NOMO-1 treated with DMSO at 0.1 percent for 48 hours (cell line): ENCODE measurements at regions not wholly inside any gene's neighbourhood (a gene's known extent, or its start where the extent isn't known, plus 50 kb on each side); places are given as distances from the start of the nearest gene placed in this dataset.

Experiments used
- DNase-seq: peaks from one replicate; lab custom pipeline; 2025; ENCODE audit not compliant: unreplicated experiment; lab: John Stamatoyannopoulos, UW

DNA sequence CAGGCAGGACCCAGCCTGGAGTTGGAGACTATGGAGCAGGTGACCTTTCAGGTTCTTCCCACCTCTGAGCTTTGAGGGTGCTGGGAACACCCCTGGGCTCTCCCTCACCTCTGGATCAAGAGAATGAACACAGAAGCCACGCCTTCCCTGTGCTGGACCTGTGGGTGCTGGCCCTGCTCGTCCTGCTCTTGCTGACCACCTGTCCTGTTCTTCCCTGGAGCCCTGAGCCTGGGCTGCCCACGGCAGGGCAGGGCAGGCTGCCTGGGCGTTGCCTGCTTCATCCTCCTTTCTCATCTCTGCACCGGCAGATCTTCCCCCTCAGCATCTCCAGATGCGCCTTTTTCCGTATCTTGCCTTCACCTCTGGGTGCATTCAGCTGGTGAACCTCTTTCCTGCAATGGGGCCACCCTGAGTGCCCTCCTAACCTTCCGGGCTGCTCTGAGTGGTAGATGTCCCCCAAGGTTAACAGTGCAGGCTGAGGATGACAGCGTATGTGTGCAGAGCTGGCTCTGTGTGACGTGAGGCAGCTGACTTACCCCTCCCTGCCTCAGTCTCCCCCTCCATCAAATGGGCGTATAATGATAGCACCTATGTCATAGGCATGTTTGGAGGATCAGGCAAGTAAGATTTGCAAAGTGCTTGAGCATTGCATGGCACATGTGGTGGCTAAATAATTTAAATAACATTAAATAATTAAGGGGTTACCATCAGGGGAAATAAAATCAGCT is 225.8 kb upstream of the CIBAR2 start:
- no peak for DNase-seq

DNA sequence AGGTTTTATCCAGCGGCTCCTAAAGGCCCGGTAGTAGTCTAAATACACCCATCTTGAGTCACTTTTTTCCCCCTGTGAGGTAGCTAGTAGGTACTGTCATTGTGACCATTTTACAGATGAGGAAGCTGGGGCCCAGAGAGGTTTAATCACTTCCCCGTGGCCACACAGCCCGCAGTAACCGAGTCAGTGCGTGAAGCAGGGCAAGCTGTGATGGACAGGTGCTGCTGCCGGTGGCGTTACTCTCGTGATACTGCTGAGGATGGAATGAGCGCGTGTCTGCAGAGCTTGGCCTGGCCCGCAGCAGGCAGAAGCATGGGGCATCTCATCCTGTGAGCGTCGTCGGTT is 226.3 kb upstream of the CIBAR2 start:
- no peak for DNase-seq

DNA sequence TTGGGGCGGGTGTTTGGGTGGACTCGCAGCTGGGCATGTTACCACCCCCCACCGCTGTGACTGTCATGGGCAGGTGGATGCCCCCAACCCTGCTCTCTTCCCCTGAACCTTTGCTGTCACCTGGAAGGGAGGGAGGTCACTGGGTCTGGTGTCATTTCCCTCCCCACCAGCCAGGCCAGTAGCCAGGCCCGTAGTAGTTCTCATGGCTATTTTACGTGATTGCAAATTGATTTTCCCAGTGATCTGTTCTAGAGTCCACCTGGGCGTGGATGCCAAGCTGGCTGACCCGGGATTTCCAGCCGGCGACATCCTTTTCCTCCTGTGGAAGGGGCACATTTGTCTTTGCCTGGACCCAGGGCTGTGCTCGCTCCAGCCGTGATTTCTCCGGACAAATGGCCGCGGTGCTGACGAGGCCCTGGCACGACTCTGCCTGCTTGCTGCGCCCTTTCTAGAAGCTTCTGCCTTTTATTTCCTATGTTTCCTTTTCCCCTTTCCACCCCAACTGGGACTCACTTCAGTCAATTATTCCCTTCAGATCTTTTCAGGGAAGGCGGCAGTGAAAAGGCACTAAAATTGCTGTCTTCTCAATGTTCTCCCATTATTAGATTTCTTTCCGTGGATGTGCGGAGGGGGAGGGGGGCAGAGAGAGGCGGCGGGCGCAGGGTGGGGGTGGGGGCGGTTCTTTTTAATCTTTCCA is 226.9 kb upstream of the CIBAR2 start:
- DNase-seq = no peak

DNA sequence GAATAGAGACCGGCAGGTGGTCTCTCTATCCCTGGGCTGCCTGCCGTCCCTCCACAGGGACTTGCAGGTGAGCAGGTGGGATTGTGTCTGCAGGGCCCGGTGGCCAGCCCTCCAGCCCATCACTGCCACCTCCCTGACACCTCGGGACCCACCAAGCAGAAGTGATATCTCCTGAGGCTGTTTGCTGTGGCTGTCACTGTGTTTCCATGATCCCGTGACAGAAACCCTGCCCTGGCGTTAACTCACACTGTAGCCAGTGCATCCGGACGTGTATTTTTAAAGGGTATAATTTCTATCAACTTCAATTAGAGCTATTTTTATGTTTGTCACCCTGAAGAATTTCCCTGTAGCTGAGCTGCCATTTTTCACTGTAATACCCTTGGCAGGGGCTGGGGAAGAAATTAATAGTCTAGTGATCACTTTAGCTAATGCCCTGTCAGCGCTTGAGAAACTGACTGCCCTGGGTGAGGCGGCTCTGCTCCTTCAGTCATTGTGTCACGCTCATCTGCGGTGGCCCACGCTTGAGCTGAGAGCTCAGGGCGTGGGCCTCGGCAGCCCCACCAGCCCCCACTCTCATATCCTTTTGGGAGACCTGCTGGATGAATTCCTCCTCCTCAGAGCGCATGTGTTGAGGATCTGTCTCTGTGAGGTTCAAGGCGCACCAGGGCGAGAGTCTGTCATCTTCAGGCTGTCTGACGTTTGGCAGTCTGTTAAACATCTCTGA is 229.9 kb upstream of the CIBAR2 start:
- DNase-seq = no peak

DNA sequence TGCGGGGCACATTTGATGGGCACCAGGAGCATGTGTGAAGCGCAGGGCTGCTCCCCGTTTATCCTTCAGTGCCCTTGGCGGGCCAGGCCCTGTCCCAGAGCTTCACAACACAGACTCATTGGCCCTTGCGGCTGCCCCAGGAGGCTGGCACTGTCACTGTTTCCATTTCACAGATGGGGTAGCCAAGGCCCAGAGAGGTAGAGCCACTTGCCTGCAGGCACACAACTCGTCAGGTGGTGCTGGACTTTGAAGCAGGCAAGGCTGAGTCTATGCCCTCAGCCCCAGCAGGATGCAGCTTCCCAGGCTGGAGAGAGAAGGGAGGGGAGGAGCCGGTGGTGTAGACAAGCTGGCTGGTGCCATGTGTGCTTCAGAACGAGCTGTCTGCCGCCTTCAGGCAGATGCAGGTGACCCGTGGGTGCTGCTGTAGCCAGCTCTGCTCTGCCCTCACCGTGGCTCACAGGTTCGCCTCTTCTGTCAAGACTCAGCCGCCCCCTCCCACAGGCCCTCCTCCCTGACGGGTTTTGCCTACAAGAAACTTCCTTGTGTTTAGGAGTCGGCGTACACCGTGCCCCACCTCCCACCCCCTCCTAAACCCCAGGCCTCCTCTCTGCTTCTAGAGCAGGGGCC is 232.3 kb upstream of the CIBAR2 start:
- DNase-seq = no peak

DNA sequence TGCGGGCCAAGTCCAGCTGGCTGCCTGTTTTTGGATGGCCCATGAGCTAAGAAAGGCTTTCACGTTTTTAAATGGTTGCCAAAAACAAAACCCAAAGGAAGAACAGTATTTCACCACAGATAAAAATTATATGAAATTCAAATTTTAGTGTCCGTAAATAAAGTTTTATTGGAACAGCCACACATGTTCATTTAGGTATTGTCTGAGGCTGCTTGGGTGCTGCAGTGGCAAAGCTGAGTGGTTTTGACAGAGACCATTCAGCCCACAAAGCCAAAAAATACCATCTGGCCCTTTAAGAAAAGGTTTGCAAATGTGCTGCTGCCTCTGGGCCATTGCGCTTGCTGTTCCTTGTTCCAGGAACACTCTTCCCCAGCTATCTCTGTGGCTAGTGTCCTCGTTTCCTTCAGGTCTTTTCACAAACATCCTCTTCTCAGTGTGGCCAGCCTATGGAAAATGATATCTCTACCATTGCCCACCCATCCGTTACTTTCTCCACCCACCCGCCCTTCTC is 232.9 kb upstream of the CIBAR2 start:
- DNase-seq = no peak

DNA sequence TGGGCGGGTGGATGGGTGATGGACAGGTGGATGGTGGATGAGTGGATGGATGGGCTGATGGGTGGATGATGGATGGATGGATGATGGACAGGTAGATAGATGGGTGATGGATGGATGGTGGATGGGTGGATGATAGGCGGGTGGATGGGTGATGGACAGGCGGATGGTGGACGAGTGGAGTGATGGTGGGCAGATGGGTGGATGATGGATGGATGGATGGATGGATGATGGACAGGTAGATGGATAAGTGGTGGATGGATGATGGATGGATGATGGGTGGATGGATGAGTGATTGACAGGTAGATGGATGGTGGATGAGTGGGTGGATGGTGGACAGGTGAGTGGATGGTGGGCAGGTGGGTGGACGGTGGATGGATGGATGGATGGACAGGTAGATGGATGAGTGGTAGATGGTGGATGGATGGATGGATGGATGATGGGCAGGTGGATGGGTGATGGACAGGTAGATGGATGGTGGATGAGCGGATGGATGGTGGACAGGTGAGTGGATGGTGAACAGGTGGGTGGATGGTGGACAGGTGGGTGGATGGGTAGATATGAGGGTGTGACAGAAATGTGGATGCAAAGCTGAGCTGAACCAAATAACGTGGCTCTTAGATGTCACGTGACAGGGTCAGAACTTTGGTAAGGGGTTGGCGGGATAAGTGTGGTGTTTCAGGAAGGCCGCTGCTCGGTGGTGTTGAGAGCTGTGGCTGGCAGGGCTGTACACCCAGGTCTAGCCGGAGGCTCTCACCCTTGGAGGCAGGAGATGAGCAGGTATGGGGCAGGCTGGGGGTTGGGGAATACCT is 234.3 kb upstream of the CIBAR2 start:
- no peak for DNase-seq

DNA sequence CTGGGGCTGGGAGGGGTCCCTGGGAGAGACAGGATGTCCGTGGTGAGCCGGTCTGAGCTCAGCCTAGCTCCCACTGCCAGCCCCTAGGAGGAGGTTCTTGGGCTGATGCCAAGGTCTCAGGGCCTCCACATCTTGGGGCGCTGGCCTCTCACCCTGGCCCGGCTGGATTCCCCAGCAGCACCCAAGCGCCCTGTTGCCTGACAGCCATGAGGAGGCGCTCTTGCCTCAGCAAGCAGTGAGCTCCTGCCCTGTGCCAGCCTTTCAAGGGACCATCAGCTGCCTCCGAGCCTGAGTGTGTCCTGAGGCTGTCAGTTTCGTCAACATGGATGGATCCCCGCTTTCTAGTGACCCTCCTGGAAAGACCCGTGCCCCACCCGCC is 234.9 kb upstream of the CIBAR2 start:
- DNase-seq = peak; percentile 12

DNA sequence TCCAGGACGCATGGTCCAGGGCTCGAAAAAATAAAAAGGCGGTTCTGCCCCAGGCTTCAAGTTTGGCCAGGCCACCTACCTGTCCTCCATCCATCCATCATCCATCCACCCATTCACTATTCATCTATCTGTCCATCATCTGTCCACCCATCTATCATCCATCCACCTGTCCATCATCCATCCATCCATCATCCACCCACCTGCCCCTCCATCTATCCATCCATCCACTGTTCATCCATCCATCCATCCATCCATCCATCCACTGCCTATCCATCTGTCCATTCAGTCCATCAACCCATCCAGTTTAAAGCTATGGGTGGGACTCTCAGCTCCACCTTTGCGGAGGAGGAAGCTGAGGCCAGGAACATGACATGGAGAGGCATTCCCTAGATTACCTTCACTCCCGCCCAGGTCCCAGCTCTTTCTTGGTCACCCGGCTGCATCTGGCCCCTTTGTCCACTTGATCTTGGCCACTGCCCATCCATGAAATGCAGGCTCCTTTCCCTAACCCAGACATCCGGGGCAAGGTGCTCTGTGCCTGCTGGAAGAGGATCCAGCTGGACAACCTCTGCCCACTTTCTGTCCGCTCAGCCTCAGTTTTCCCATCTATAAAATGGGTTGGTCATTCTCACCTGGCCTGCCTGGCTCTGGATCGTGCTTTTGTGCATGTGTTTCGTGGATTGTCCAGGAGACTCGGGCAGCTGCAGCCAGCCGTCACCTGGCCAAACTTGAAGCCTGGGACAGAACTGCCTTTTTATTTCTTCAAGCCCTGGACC is 236.0 kb upstream of the CIBAR2 start:
- no peak for DNase-seq

DNA sequence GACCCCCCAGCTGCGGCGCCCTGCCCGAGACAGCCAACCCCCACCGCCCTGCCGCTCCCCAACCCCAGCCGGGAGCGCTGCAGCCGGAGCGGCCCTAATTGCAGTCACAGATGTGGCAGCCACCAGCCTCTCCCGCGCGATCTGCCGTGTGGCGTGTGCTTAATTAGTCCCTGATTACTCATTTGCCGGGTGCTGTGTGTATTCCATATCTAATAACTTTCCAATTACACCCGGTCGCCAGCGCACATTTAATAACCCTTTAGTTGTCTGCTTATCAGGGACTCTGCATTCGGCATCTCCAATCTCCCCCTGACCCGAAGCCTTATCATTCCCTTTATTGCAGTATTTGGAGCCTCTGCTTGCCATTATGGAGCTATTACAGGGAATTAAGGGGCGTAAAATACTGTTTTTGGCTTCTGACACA is 236.7 kb upstream of the CIBAR2 start:
- DNase-seq = no peak

DNA sequence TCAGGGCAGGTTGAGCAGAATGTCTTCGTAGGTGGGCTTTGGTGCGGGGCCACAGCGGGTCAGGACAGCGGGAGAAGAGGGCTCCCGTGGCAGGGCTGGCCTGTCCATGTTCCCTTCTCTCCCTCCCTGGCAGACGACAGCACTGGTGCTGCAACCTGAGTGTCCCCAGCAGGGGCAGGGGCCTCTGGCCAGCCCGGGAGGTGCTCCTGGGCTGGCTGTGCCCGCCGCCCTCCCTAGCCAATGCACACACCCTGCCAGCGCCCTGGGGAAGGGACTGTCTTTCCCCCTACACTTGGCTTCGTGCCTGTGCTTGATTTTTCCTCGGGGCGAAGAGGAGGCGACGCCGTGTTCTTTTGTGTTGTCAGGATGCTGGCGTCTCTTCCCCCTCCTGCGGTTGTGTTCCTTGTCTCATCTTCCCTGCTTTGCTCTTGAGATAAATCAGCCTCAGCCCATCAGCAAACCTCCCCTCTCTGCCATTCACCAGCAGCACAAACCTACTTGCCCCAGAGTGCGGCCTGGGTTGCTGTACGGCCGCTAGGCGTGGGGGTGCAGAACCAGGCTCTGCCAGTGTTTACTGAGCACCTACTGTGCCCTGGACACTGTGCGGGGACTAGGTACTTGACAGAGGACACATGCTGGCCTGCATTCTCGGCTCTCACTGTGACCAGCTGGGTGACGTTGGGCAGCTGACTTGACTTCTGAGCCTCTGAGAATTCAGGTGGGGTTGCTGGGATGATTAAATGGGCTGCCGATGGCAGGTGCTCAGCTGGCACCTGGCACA is 237.3 kb upstream of the CIBAR2 start:
- no peak for DNase-seq

DNA sequence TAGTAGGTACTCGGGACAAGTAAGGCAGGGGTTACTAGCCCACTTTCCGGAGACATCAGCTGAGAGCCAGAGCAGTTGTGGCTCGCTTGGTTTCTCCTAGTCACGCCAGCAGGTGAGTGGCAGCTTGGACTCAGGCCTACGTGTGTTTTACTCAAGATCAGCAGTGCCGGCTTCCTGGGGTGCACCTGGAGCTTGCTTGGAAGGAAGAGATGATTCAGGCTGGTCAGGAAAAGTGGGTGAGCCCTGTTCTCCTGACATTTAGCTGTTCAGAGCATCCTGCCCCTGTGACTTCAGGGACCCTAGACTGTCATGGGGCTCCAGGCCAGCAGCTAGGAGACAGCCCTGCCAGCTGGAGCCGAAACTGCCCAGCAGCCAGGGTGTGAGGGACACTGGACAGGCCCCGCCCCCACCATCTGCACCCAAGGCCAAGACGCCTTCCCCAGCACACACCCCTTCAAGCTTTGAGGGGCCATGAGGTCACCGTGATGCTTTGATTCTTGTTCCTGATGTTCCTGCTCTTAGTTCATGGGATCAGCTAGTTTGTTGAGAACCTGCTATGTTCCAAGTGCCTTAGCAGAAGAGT is 238.0 kb upstream of the CIBAR2 start:
- no peak for DNase-seq

DNA sequence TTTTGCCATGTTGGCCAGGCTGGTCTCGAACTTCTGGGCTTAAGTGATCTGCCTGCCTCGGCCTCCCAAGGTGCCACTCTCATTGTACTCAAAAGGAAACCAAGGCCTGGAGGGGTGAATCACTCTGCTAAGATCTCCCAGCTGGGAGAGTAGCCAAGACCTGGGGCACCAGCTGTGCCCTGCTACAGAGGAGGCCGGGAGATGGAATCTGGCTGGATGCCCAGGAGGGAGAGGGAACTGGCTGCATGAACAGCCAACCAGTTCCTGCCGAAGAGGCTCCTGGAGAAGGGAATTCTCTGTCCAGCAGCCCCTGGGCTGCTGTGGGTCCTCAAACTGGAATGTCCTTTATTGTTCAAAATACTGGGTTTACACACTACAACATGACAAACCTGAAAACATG is 238.7 kb upstream of the CIBAR2 start:
- DNase-seq = no peak

DNA sequence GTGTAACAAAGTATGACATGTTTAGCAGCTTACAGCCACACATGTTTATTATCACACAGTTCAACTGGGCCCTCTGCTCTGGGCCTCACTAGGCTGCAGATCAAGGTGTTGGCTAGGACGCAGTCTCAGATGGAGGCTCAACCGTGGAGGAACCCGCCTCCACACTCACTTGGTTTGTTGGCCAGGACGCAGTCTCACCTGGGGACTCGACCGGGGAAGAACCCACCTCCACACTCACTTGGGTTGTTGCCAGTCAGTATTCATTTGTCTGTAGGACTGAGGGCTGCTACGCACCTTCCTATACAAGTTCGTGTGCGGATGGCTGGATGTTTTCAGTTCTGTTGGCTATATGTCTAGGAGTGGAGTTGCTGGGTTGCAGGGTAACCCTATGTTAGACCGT is 240.7 kb upstream of the CIBAR2 start:
- no peak for DNase-seq

DNA sequence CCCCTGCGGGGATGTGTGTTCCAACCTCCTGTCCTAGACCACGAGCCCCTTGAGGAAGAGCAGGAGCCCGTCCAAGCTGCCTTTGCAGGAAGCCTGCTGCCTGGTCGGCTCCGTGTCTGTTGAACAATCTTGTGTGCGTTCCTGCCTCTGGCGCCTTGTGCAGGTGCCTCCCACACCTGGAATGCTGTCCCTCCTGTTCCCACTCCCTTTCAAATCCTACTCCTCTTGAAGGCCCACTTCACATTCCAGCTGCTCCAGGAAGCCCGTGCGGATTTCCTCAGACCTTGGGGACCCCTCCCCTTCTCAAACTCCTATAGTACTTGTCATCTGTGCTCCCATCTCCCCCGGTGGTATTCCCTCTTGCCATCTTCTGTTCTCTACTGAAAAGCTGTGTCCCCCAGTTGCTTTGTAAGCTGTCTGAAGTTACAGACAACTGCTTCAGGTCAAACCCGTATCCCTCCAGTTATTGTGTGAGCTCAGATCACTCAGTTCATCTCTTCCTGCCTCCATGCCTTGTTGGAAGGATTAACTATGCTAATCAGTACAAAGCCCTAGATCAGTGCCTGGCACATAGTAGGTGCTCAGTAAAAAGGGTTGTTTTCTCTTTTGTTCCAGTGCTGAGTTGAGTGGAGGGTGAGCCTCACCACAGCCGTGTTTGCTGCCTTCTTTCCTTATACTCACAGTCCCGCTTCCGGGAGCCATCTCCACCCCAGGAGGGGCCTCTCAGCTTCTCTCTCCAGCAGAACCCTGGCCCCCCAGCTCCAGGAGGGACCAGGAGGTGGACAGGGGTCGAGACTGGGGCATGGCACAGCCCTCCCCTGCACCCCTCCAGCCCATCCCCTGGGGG is 241.8 kb upstream of the CIBAR2 start:
- DNase-seq = no peak

DNA sequence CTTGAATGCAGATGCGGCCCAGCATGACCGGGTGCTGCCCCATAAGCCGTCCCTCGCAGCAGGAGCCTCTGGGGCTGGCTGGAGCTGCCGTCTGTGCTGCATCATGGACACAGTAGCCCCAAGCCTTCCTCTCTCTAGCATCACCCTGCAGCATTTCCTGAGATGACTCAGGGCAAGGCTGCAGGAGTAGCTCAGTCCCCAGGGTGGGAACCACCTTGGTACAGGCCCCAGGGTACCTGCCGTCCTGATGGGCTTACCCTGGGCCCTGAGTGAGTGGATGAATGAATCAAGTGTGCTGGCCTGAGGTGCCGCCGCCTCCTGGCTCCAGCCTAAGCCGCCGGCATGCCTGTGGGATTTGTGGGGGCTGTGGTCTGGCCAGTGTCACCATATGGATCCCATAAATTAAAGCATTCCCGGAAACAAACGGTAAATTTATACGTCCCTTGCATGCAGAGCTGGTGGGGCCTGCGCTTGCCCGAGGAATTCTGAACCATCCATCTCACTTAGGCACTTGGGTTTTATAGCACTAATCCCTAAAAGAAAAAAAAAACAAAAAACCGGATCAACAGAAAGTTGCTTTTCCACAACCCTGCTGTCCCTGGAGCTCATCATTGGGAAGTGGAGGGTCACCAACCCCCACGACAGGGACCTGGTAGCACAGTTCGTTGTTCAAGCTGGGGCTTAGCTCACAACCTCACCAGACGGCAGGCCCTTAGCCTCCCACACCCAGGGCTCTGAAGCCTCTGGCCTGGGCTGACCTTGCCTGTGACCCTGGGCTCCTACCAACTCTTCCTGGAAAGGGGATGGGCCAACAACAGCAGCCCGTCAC is 242.6 kb upstream of the CIBAR2 start:
- DNase-seq = no peak

DNA sequence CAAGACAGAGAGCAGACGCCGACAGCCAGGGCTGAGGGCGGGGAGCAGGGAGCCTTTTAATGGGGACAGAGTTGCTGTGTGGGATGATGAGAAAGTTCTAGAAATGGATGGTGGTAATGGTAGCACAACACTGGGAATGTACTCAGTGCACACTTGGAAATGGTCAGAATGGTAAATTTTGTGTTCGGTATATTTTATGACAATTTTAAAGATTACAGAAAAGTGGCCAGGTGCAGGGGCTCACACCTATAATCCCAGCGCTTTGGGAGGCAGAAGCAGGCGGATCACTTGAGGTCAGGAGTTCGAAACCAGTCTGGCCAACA is 243.2 kb upstream of the CIBAR2 start:
- no peak for DNase-seq
